Mammary epithelial cell (primary cell): ENCODE measurements at regions not wholly inside any gene's neighbourhood (a gene's known extent, or its start where the extent isn't known, plus 50 kb on each side); places are given as distances from the start of the nearest gene placed in this dataset.

Experiments
- EZH2 ChIP-seq: IDR thresholded peaks from 2 replicates; pipeline ENCODE4 v1.6.1; 2012; ENCODE audit warnings: low read length, inconsistent platforms, borderline replicate concordance
- TF ChIP-seq, protein P1 (sequence below), 2 donors: IDR thresholded peaks in 1 of 2; conservative IDR thresholded peaks in 1 of 2; 2 replicates each; pipeline ENCODE4 v1.5.1; 2011 to 2012; ENCODE audit warnings: inconsistent platforms in 2 of 2, low read length in 2 of 2, mild to moderate bottlenecking in 2 of 2, control low read depth in 1 of 2, low read depth in 1 of 2; ENCODE audit not compliant: insufficient read depth in 1 of 2; ENCODE audit errors: extremely low read depth in 1 of 2

DNA sequence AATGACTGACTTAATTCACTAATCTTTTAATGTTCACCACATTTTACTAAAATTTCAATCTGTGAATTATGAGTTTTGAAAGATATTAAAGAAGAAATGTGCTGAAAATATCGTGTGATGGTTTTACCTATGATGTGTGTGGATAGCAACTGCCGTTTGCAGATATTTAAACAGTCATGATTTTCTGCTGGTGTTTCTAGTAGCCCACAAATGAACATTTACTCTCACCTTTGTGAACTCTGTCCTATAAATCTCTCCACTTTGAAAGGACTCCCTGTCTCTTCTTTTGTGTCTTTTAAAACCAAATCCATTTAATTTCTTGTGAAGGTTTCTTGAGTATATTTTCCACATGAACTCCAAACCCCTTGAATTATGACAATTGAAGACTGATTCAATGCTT lies 771.2 kb upstream of the SALL3 start:
- TF ChIP-seq, protein P1, sequence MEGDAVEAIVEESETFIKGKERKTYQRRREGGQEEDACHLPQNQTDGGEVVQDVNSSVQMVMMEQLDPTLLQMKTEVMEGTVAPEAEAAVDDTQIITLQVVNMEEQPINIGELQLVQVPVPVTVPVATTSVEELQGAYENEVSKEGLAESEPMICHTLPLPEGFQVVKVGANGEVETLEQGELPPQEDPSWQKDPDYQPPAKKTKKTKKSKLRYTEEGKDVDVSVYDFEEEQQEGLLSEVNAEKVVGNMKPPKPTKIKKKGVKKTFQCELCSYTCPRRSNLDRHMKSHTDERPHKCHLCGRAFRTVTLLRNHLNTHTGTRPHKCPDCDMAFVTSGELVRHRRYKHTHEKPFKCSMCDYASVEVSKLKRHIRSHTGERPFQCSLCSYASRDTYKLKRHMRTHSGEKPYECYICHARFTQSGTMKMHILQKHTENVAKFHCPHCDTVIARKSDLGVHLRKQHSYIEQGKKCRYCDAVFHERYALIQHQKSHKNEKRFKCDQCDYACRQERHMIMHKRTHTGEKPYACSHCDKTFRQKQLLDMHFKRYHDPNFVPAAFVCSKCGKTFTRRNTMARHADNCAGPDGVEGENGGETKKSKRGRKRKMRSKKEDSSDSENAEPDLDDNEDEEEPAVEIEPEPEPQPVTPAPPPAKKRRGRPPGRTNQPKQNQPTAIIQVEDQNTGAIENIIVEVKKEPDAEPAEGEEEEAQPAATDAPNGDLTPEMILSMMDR (conservative IDR thresholded peaks at IDR 0.05 in 1 of 2, IDR thresholded peaks at IDR 0.05 in 1 of 2; ENCODE audit: extremely low read depth in 1 of 2, insufficient read depth in 1 of 2, low read depth in 1 of 2, low read length in 2 of 2) = no peak
- TF ChIP-seq EZH2 = no peak
